Panc1 (cell line): ENCODE measurements at regions not wholly inside any gene's neighbourhood (a gene's known extent, or its start where the extent isn't known, plus 50 kb on each side); places are given as distances from the start of the nearest gene placed in this dataset.

ENCODE experiments used
- CTCF ChIP-seq: fragments of 450-650 bp; IDR thresholded peaks from 2 replicates; pipeline ENCODE4 v1.5.1; 2017; ENCODE audit warnings: mild to moderate bottlenecking
- POLR2AphosphoS5 ChIP-seq: IDR thresholded peaks from 2 replicates; pipeline ENCODE4 v1.6.1; 2012; ENCODE audit warnings: mild to moderate bottlenecking, low read depth, low read length, moderate library complexity
- REST ChIP-seq, 2 experiments: IDR thresholded peaks; 2 replicates each; pipeline ENCODE4 v1.6.1; 2011 to 2012; ENCODE audit warnings: low read depth in 2 of 2, control low read depth in 1 of 2, low read length in 1 of 2, mild to moderate bottlenecking in 1 of 2, moderate library complexity in 1 of 2; ENCODE audit not compliant: insufficient read depth in 1 of 2
- TCF7L2 ChIP-seq: IDR thresholded peaks from 2 replicates; pipeline ENCODE4 v1.6.1; 2011; ENCODE audit warnings: mild to moderate bottlenecking, low read depth, low read length, inconsistent platforms

DNA sequence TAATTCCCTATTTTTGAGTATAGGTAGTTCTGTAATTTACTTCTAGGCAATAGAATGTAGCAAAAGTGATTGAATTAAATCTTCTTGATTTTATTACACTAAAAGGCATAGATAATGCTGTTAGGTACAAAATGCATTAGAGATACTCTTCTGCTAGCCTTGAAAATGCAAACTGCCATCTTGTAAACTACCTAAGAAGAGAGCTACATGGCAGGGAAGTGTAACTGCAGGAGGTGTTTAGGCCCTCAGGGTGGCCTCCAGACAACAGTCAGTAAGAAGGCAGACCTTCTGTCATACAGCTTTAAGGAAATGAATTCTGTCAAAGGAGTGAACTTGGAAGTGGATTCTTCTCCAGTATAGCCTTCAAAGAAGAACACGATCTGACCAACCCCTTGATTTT is 1396.8 kb upstream of the SLC39A10 start:
- TF ChIP-seq POLR2AphosphoS5 = no peak
- TF ChIP-seq CTCF = no peak
- no peak for TF ChIP-seq REST (IDR thresholded peaks at IDR 0.05; ENCODE audit: insufficient read depth in 1 of 2, low read depth in 2 of 2, low read length in 1 of 2)
- no peak for TF ChIP-seq TCF7L2
